ENCODE measurements at regions not wholly inside any gene's neighbourhood (a gene's known extent, or its start where the extent isn't known, plus 50 kb on each side); places are given as distances from the start of the nearest gene placed in this dataset.

DNA sequence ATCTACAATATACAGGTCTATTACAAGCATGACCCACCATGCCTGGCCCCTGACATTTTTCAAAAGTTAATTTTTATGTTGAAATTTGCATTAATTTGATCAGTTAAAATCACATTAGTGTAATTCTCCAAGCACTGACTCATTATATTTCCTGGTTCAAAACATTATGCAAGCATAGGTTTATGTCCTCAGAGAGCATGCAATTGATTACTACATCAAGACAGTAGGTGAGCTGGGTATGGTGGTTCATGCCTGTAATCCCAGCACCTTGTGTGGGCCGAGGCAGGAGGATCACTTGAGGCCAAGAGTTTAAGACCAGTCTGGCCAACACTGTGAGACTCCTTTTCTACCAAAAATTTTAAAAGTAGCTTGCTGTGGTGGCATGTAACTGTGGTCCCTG, 248.8 kb upstream of the KLHL1 start:
- no peak for DNase-seq

- DNase-seq, result no peak
These were observed 244.8 kb upstream of the KLHL1 start for GRCh38 chr13:70353096-70353495.

DNA sequence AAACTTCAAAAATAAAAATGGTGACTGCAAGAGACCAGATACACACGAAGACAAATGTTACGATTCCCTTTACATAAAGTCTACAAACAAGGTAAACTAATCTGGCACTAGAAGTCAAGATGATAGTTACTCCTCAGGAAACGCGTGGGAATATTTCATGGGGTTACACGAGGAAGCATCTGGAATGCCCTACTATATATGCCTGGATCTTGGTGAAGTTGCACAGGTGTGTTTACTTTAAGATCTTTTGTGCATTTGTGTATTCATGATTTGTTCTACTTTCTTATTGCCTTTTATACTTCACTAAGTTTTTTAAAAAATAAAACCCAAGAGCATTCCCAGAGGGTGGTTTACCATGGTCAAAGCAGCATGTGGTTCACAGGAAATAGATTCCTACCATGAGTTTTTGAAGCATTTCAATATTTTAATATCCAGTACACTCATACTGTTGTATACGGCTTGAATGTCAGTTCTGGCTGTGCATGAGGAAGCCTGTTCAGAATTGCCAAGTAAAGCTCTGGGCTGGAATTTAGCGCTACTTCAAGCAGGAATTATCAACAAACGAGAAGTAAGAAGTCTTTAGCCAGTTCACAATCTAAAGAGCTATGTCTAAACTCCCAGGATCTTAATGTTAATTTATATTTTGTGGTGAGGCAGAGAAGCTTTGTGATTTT, 239.8 kb upstream of the KLHL1 start:
- no peak for DNase-seq

DNA sequence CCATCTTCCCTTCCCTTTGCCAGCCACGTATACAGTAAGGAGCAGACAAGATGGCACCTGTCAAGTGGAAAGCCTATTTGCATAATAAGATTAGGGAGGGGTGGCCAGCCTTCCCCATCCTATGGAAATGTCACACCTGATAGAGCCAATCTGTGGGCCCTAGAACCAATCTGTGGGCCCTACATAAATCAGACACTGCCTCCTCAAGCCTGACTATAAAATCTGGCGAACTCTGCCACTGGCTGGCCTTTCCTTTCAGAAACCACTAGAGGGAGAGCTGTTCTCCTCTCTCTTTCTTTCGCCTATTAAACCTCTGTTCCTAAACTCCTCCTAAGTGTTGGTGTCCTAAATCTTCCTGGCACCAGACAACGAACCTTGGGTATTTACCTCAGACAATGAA, 231.5 kb upstream of the KLHL1 start:
- peak; percentile 28 for DNase-seq

DNA sequence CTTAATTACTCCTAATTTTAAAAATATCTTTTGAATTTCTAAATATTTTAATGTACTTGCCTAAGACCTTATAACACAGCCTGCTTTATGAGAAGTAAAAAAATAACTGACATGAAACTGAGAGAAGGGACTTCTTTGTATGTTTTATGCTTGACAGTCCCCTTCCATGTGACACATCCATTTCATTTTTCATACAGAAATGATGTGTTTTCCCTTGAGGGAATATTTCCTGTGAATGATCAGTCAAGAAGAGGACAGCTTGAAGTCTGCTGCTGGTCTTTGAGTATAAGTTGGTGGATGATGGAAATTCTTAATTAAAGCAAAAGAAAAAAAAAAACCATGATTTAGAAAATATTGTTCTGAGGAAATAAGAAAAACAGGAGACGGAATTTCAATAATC, 230.4 kb upstream of the KLHL1 start:
- DNase-seq, result no peak

DNA sequence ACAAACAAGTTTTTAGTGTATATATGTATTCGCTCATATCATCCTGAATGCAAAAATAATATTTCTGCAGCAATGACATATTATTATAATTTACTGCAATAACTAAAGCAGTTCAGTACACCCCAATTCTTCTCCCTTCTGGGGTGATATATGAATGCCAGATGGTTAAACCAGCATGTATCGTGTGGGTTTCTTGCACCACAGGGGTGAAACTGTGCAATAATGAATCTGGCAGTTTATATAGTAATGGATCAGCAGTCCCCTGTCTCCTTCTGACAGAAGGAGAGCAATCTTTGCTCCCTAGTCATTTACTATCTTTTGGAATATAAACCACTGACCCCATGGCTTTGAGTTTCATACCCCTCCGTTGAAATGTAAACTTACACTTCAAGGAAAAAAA, 228.6 kb upstream of the KLHL1 start:
- DNase-seq, result no peak

DNA sequence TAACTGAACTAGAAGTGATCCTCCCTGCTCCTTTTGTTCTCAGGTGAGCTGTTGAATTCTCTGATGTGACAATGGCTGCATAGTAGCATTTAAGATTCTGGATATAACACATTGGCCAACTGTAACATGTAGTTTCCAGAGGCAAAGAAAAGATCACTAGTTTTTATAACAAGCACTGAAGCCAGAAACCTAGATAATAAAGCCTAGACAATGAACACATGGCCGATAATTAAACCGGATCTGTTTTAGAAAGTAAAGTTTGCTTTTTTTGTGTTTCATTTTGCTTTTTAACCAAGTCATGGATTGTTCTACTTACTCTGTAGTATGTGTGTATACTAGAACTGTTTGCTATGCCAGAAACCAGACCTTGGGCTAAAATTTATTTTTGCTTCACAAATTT, 225.5 kb upstream of the KLHL1 start:
- DNase-seq, result no peak

- DNase-seq, result no peak
These were observed 222.6 kb upstream of the KLHL1 start for GRCh38 chr13:70330697-70331361.

DNA sequence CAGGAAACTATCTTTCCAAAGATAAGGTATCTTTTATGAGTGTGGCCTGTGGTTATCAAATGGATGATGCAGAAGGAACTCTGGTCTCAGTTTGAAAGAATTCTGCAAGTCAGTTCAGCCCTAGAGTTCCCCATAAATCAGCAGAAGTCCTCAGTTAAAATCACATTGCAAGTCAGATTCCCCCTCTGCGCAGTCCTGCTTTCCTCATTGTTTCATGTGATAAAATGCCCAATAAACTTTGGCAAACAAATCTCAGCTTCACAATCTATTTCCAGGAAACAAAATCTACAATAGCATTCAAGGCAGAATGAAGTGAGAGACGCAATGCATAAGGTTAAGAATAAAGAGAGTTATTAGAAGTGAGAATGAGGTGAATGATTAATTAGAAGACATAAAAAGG, 216.3 kb upstream of the KLHL1 start:
- no peak for DNase-seq

GRCh38 chr13:70311191-70311590, 202.9 kb upstream of the KLHL1 start:
- peak; percentile 34 for DNase-seq

GRCh38 chr13:70310396-70311119, 202.3 kb upstream of the KLHL1 start:
- peak; percentile 90 for DNase-seq

- no peak for DNase-seq
These were observed 189.0 kb upstream of the KLHL1 start for GRCh38 chr13:70297189-70297616.

GRCh38 chr13:70284371-70284770, 176.1 kb upstream of the KLHL1 start:
- no peak for DNase-seq

DNA sequence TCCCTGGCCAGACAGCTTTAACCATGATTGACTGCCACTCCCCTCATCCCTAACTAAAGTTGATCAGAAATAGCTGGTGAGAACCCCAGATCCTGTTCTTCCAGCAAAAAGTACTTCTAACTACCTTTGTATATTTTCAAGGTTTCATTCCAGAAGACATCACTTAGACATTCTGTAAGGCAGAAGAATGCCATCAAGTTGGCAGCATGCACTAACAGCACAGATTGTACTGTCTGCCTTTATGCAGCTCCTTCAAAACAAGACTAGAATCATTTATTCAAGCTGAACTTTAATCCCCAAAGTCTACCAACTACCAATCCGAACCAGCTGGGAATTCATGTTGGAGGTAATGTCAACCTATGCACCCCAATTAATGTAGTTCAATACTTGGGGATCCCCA, 167.6 kb upstream of the KLHL1 start:
- DNase-seq, result no peak

DNA sequence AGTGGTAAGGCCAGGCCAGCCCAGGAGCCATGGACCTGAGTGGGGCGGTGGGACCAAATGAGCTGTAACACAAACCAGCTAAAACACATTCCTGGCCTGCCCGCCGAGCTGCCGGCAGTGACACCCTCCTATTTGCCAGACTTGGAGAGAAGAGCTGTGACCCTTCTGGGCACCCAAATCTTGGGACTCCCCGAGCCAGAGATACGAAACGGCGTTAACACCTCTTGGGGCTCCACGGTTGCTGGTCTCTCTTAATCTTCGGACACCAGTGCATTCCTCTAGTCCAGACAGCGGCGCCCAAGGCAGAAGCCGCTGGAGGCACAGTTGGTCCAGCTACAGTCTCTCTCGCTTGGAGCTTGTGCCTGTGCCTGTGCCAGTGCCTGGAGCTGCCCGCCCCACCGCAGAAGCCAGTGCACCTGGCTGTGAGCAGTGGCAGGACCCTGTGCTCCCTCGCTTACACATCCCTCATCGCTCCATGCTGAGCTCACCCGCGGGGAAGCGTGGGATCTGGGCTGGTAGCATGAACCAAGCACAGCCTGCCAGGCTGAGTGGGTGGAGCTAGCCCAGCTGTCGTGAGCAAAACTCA, 147.2 kb upstream of the KLHL1 start:
- peak; percentile 5 for DNase-seq

- DNase-seq, result peak; percentile 72
These were observed 145.6 kb upstream of the KLHL1 start for GRCh38 chr13:70253834-70254233.

- DNase-seq, result peak; percentile 8
These were observed 145.2 kb upstream of the KLHL1 start for GRCh38 chr13:70253411-70253810.

GRCh38 chr13:70249332-70250064, 141.2 kb upstream of the KLHL1 start:
- peak; percentile 91 for DNase-seq

- DNase-seq, result no peak
These were observed 128.9 kb upstream of the KLHL1 start for GRCh38 chr13:70237131-70237530.

- no peak for DNase-seq
These were observed 127.3 kb upstream of the KLHL1 start for GRCh38 chr13:70235565-70235964.

DNA sequence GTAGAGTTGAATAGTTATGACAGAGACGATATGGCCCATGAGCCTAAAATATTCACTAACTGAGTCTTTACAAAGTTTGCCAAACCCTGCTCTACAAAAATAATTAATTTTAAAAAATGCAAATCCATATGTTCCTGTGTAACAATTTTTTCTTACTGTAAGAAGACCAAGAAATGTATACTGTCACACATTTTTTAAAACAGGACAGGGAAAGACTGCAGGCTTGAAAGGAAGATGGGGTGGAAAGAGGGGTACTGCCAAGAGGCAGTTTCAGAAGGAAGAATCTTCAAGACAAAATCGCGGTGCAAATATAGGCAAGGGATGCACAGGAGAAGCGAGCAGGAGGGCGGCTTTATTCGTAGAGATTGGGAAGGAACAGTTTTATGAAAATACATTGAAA, 115.7 kb upstream of the KLHL1 start:
- no peak for DNase-seq

DNA sequence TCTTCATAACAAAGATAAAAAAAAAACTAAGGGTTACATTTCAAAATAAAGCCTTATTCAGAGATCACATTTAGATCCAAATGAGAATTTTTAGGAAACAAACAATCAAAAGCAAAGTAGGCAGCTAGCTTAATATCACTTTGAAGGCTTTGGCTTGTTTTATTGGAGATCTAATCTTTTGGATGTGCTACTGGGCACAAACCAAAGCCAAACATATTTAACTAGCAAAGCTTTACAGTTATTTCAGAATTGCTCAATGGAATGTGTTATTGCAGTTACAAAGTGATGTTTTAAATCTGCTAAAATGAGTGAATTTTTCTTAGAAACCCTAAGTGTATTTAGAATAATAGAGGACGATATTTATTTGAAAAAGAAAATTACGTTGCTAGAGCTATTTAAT, 114.7 kb upstream of the KLHL1 start:
- DNase-seq, result no peak

GRCh38 chr13:70218618-70219017, 110.4 kb upstream of the KLHL1 start:
- DNase-seq, result no peak

All from NCI-H146 (cell line).